ENCODE measurements at regions not wholly inside any gene's neighbourhood (a gene's known extent, or its start where the extent isn't known, plus 50 kb on each side); places are given as distances from the start of the nearest gene placed in this dataset.
A peak's percentile ranks its signal among the peaks of the same experiment; 100 is the strongest.
"Not testable (repeated sequence)": the region's sequence is repeated elsewhere in the genome, so short reads cannot be mapped to it uniquely, and the experiment has no call there.

DNA sequence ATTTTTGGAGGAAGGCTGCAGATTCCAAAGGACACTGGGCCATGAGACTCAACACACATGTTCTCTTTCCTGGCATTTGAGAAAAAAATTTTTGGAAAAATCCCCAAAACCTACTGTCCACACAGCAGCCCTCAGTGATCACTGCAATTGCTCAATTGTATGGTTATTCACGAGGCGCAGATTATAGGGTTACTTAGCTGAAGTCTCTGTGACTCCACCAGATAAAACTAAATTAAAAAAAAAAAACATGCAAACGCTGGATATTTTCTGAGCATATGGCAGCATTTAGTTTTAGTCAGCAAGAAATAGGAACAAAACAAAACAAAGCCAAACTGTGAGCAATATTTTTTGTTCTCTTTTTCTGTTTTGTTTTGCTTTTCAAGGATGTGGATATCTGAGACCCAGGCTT, 83.8 kb upstream of the FAM20A start:
- ATAC-seq (ENCODE audit: poor library complexity): peak; percentile 91
- intact Hi-C loops (cut with DNase I): no loop called here
- DNase-seq: no peak

DNA sequence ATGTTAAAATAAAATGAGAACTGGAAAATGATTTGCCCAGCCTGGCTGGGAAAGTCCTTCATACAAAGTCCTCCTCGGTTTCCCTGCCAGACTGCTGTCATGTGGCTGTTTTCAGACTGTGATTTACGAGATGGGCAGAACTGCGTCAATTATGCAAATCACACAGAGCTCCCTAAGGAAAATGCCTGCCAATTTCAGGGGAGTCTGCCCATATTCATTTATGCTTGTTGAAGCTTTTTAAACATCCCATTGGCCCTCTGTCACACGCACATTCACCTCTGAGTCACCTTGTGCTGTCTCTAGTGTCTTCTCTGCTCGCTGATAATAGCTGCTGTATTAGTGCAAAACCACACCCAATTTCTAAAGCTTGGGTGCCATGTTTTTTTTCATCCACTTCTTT, 81.7 kb upstream of the FAM20A start:
- intact Hi-C loops (cut with DNase I): no loop called here
- no peak for ATAC-seq (ENCODE audit: poor library complexity)
- no peak for DNase-seq

DNA sequence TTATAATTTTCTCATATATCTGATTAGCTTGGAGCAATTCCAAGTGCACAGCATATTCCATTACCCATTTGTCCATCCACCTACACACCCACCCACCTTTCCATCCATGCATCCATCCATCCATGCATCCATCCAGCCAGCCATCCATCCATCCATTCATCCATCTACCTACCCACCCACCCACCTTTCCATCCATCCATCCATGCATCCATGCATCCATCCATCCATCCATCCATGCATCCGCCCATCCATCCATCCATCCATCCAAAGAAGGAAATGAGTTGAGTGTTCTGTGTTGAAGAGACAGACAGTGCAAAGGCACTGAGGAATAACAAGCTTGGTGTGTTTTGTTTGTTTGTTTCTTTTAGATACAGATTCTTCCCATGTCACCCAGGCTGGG, 78.7 kb upstream of the FAM20A start:
- ATAC-seq (ENCODE audit: poor library complexity) (no peak), DNase-seq (no peak)
- intact Hi-C loops (cut with DNase I): no loop called here

DNA sequence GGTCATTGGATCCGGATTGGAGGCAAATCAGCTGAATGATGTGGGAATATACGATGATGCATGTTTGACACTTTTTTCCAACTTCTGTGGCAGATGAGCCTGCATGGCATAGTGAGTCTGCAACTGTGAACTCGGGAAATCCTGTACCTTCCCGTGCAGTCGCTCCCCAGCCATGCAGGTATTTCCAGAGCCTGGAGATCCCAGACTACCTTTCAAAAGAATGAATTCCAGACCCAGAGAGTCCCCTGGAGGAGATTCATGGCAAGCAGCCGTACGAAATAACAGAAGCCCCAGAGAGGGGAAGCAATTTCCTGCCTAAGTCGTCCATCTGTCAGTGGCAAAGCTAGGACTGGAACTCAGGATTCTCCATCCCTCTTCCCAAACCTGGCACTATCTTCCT, 75.7 kb upstream of the FAM20A start:
- intact Hi-C loops (cut with DNase I): no loop called here
- ATAC-seq (ENCODE audit: poor library complexity): no peak
- DNase-seq: no peak

DNA sequence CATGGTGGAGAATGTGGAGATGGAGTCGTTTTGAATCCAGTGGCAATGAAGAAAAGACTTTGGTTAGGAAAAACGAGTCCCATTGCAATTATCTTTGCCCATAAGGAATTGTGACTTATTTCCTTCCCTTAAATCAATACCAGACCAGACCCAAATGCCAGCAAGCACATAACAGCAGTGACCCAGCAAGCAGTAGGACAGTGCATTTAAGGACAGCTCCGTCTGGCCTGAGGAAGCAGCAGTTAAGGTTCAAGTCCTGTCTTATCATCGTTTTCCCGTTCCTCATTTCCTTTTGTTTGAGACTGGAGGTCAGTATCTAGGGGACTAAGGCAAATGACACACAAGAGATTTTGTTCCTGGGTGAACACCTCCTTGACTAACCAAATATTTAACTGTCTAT, 74.6 kb upstream of the FAM20A start:
- intact Hi-C loops (cut with DNase I): no loop called here
- ATAC-seq (ENCODE audit: poor library complexity) (no peak), DNase-seq (no peak)

DNA sequence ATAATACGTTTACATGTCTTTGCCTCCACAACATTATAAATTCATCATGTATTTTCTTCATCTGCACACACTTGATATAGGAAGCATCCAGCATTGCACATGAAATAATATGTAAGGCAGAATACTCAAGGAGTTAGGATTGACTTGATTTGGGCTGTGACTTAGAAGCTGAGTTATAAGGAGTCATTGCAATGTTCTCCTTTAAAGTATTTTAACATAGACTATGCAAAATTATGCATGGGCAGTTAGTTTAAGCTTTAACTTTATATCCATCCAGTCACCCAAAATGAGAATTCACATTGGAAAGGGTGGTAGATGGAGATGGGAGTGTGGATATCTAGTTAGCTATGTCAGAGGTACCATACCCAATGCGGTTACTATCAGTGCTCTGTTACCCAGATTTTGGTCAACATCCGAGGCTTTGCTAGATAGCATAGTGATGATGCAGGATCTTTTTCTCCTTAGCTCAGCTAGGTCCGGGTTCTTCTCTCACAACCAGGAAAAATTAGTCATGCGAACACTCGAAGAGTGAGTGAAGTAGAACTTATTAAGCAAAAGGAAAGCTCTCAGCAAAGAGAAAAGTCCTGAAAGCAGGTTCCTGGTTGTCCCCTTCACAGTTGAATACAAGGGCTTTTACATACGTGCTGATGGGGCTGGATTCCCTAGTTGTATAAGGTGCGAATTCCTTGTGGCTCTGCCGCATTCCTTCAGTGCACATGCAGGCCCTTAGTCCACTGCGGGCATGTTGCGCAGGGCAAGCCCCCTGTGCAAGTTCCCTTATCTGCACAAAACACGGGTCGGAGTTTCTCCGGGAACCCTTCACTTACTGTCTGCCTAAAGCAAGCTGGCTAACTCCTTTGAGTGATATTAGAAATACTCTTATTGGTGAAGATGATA, 73.1 kb upstream of the FAM20A start:
- DNase-seq: no peak
- ATAC-seq (ENCODE audit: poor library complexity): no peak
- intact Hi-C loops (cut with DNase I): no loop called here

DNA sequence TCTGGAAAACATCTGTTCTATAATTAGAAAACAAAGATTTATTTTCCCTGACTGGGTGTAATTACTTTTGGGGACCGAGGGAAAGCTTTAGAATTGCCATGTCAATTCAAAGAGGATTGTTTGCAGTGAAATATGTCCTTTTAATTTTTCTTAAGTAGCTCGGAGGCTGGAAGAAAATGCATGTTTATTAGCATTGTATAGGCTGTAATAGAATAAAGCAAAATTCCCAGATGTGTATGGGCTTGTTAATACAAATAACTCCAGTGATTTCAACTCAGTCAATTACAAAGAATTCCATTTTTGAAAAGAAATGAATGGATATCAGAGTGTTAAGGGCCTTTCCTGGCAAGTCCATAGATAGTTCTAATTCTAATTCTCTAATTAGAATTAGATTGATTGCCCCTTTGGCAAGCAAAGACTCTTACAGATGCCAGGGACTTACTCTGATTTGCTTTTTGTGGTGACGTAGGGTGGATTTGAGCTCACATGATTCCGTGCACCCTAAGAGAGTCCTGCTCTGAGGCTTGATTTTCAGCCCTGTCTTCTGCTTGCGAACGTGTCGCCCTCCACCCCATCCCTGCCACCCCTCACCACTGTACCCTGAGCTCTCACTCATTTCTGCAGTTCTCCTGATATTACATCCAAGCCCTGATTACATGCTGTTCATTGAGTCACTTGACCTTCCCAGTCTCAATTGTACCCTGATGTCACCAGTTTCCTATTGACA, 70.0 kb upstream of the FAM20A start:
- intact Hi-C loops (cut with DNase I): no loop called here
- no peak for ATAC-seq (ENCODE audit: poor library complexity)

DNA sequence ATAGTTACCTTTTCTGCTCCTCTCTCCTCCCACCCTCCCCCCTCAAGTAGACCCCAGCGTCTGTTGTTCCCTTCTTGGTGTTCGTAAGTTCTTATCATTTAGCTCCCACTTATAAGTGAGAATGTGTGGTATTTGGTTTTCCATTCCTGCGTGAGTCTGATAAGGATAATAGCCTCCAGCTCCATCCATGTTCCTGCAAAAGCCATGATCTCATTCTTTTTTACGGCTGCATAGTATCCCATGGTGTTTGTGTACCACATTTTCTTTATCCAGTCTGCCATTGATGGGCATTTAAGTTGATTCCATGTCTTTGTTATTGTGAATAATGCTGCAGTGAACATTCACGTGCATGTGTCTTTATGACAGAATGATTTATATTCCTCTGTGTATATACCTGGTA, 65.3 kb upstream of the FAM20A start:
- ATAC-seq (ENCODE audit: poor library complexity); DNase-seq; intact Hi-C loops (cut with DNase I): not testable (repeated sequence)

More for the DNA sequence above, 70.0 kb upstream of the FAM20A start:
- no peak for DNase-seq

DNA sequence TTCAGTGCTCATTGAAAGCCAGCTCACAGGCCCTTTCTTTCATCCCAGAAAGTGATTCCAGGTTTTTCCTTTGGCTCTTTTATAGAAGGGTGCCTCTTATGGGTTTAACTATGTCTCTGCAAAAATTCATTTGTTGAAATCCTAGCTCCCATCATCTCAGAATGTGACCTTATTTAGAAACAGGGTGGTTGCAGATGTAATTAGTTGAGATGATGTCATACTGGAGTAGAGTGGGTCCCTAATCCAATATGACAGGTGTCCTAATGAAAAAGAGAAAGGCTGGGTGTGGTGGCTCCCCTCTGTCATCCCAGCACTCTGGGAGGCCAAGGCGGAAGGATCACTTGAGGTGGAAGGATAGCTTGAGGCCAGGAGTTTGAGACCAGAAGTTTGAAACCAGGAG, 64.2 kb upstream of the FAM20A start:
- no peak for ATAC-seq (ENCODE audit: poor library complexity)
- DNase-seq: no peak
- intact Hi-C loops (cut with DNase I): no loop called here

DNA sequence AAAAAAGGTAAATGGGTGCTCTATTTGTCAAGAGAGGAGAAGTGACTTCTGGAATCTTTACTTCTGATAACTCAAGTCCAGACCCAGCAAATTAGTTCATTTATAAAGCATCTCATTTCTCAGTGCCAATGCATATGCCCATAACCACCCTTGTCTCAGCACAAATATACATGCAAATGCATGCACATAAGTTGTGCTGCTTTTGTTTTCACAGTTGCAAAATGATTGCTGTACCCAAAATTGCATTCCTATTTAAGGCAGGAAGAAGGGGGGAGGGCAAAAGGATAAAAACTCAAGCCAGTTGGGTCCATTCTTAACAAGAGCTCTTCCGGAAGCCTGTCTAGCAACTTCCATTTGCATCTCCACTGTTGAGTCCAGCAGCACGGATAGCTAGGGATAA, 61.3 kb upstream of the FAM20A start:
- DNase-seq (no peak), ATAC-seq (ENCODE audit: poor library complexity) (no peak)
- intact Hi-C loops (cut with DNase I): no loop called here

DNA sequence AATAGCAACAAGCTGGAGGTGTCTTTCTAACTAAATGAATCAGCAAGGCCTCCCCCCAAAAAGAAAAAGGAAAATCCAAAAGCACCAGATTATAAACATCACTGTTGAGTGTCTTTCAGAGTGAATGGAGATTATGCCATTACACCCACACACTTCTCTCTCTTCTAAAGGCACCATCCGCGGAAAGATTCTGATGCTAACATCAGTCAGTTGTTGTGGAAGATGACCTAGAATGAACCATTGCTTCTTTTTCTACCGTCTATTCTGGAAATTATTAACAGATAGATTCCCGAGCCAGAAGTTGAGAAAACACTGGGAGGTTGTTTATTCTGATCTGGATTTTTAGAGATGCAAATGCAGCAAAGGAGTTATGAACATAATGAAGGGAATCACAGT, 60.9 kb upstream of the FAM20A start:
- no peak for ATAC-seq (ENCODE audit: poor library complexity)
- DNase-seq: no peak
- intact Hi-C loops (cut with DNase I): no loop called here

DNA sequence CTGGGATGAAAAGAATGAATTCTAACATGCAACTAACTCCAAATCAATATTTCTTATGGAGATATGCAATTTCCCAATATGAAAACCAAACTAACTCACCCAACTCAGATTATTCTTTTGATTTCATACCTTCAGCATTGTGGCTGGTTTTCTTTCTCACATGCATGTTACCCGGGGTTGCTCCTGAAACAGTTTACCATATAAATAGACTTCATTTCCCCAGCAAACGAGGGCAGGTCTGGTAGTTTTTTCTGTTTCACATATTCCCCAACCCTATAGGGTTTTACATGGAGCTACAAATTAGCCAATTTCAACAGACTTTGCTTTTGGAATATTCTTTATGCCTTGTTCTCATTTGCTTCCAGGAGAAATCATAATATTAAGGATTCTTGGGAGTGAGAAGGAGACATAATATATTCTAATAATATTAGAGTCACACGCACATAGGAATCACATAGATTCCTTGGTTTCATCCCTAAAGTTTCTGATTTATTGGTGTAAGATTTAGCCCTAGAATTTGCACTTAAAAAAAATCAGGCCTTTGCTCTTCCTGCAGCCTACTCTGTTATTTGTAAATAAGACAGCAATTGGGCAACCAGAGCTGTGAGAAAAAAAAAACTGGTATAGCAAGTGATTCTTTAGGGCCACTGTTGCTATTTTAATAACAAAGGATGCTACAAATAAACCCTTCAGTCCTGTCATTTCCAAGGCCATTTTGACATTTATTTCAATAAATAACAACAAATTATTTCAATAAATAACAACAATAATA, 60.3 kb upstream of the FAM20A start:
- DNase-seq: no peak
- no peak for ATAC-seq (ENCODE audit: poor library complexity)
- intact Hi-C loops (cut with DNase I): no loop called here

DNA sequence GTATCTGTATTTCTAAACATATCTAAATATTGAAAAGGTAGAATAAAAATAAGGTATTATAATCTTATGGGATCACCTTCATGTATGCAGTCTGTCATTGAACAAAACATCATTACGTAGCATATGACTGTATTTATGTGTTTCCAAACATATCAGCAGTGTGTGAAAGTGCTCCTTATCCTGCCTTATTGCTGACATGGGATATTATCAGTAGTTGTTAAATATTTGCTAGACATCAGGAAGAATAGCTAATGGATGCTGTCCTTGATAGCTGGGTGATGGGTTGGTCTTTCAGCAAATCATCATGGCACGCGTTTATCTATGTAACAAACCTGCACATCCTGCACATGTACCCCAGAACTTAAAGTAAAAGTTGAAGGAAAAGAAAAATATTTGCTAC, 59.1 kb upstream of the FAM20A start:
- intact Hi-C loops (cut with DNase I): no loop called here
- no peak for ATAC-seq (ENCODE audit: poor library complexity)
- DNase-seq: no peak

DNA sequence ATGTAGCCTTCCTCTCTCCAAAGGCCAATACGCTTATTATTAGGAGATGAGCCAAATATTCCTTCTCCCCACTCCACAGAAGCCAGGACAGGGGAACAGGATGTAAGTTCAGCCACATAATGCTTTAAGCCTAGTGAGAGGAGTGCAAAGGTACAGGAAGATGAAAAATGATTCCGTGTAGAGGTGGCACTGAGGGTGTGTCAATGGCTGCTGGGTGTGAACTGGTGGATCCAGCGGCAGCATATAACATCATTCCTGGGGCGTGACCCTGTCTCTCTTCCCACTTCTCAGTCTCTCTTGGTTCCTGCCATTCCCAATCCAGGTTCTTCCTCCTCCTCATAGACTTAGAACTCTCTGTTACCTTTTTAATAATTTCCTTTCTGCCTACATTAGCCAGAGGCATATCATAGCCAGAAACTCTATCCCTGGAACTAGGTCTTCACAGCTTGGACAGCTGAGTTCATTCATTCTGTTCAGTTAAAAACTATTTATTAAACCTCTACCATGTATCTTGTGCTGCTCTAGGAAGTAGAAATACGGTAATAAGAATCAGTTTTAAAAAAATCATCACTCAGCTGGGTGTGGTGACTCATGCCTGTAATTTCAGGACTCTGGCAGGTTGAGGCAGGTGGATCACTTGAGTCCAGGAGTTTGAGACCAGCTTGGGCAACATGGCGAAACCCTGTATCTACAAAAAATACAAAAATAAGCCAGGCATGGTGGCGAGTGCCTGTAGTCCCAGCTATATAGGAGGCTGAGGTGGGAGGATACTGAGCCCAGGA, 58.0 kb upstream of the FAM20A start:
- intact Hi-C loops (cut with DNase I): no loop called here
- ATAC-seq (ENCODE audit: poor library complexity): no peak
- no peak for DNase-seq

DNA sequence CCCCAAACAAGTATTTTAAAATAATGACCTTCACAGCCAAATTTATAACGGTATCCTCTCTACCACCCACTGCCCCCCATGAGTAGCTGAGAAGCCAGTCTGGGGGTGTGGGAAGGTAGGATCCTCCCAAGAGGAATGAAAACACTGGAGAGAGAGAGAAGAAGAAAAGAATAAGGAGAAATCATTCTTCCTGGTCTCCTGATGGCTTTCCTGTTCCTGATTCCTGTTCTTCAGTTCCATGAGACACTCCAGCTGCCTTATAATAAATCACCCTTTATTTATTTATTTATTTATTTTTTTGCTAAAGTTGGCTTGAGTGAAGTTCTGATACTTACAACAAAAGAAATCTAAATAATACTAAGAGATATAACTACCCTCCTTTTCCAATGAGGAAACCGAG, 56.4 kb upstream of the FAM20A start:
- DNase-seq: no peak
- intact Hi-C loops (cut with DNase I): no loop called here
- no peak for ATAC-seq (ENCODE audit: poor library complexity)

DNA sequence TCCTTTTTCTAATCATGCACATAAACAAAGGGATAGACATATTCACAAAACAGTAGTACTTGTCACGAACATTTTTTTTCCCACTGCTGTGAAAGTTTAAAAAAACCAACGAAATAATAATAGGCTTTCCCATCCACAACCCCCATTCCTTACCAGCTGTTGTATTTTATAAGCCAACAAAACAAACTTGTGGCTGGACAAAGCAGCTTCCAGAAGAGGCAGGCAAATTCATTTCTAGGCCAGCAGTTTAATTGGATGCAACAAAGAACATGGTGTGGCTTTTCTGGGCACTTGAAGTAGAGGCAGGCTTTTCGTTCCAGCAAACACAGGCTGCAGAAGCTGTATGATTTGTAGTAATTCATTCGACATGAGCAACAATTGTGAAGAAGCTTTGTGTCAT, 56.0 kb upstream of the FAM20A start:
- intact Hi-C loops (cut with DNase I): no loop called here
- DNase-seq (no peak), ATAC-seq (ENCODE audit: poor library complexity) (peak; percentile 55)

DNA sequence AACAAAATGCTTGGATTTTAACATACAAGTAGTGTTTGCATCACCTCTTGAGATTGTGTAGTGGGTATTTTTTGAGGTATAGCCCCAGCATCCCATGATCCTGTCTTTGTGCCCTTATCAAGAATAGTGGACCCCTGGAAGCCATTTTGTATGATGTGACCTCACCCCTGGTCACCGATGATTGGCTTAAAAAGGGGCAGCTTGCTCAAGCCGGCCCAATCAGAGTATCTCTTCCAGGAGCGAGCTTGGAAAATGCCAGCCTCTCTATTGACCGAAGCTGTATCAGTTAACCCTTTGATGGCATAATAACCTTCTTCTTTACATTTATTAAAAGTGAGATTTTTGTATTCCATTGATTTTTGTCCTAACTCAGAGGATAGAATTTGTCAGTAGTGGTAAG, 55.5 kb upstream of the FAM20A start:
- intact Hi-C loops (cut with DNase I): no loop called here
- DNase-seq (no peak), ATAC-seq (ENCODE audit: poor library complexity) (no peak)

All from Right ventricle myocardium superior (tissue), 1 donor.